ENCODE measurements at regions not wholly inside any gene's neighbourhood (a gene's known extent, or its start where the extent isn't known, plus 50 kb on each side); places are given as distances from the start of the nearest gene placed in this dataset.

GRCh38 chr3:174636451-174636850, 222.7 kb upstream of the NAALADL2 start:
- H3K27me3 Mint-ChIP-seq (ENCODE audit: low read depth): no peaks in the 10 kb centered on the region
- H3K4me3 Mint-ChIP-seq (ENCODE audit: unreplicated experiment): no peak overlapping the region
- H3K9me3 Mint-ChIP-seq (ENCODE audit: low read depth): no peaks in the 10 kb centered on the region
- H3K4me1 Mint-ChIP-seq (ENCODE audit: low read depth): no peaks in the 10 kb centered on the region
- no peak for DNase-seq (ENCODE audit: low spot score)
- H3K36me3 Mint-ChIP-seq (ENCODE audit: low read depth): no peaks in the 10 kb centered on the region
- no peak overlapping the region for H3K27ac Mint-ChIP-seq (ENCODE audit: unreplicated experiment)
- TF ChIP-seq CTCF (IDR thresholded peaks at IDR 0.05): no peak

GRCh38 chr3:174639406-174639805, 219.7 kb upstream of the NAALADL2 start:
- no peaks in the 10 kb centered on the region for H3K9me3 Mint-ChIP-seq (ENCODE audit: low read depth)

GRCh38 chr3:174639970-174640369, 219.2 kb upstream of the NAALADL2 start:
- H3K27ac Mint-ChIP-seq (ENCODE audit: unreplicated experiment): no peak overlapping the region
- no peak for TF ChIP-seq CTCF (IDR thresholded peaks at IDR 0.05)
- no peaks in the 10 kb centered on the region for H3K4me1 Mint-ChIP-seq (ENCODE audit: low read depth)
- H3K4me3 Mint-ChIP-seq (ENCODE audit: unreplicated experiment): no peak overlapping the region
- DNase-seq (ENCODE audit: low spot score): no peak
- H3K36me3 Mint-ChIP-seq (ENCODE audit: low read depth): no peaks in the 10 kb centered on the region
- H3K9me3 Mint-ChIP-seq (ENCODE audit: low read depth): no peaks in the 10 kb centered on the region
- H3K27me3 Mint-ChIP-seq (ENCODE audit: low read depth): no peaks in the 10 kb centered on the region

More at GRCh38 chr3:174639406-174639805, 219.7 kb upstream of the NAALADL2 start:
- no peak overlapping the region for H3K4me3 Mint-ChIP-seq (ENCODE audit: unreplicated experiment)
- H3K27me3 Mint-ChIP-seq (ENCODE audit: low read depth): no peaks in the 10 kb centered on the region
- no peak overlapping the region for H3K27ac Mint-ChIP-seq (ENCODE audit: unreplicated experiment)
- TF ChIP-seq CTCF (IDR thresholded peaks at IDR 0.05): no peak
- H3K4me1 Mint-ChIP-seq (ENCODE audit: low read depth): no peaks in the 10 kb centered on the region
- no peaks in the 10 kb centered on the region for H3K36me3 Mint-ChIP-seq (ENCODE audit: low read depth)
- DNase-seq (ENCODE audit: low spot score): no peak

- Mint-ChIP-seq H3K36me3 (ENCODE audit: low read depth) (no peaks in the 10 kb centered on the region), H3K27ac (ENCODE audit: unreplicated experiment) (no peak overlapping the region), H3K9me3 (ENCODE audit: low read depth) (no peaks in the 10 kb centered on the region), H3K27me3 (ENCODE audit: low read depth) (peaks cover 2% of the 10 kb centered on the region), H3K4me1 (ENCODE audit: low read depth) (no peaks in the 10 kb centered on the region), H3K4me3 (ENCODE audit: unreplicated experiment) (no peak overlapping the region)
- no peak for DNase-seq (ENCODE audit: low spot score)
- TF ChIP-seq CTCF (IDR thresholded peaks at IDR 0.05): no peak
Observed at GRCh38 chr3:174640932-174641331, 218.2 kb upstream of the NAALADL2 start.

- TF ChIP-seq CTCF (IDR thresholded peaks at IDR 0.05): no peak
- no peak for DNase-seq (ENCODE audit: low spot score)
- H3K4me1 Mint-ChIP-seq (ENCODE audit: low read depth): no peaks in the 10 kb centered on the region
- no peak overlapping the region for H3K27ac Mint-ChIP-seq (ENCODE audit: unreplicated experiment)
- no peaks in the 10 kb centered on the region for H3K9me3 Mint-ChIP-seq (ENCODE audit: low read depth)
- H3K36me3 Mint-ChIP-seq (ENCODE audit: low read depth): no peaks in the 10 kb centered on the region
- no peak overlapping the region for H3K4me3 Mint-ChIP-seq (ENCODE audit: unreplicated experiment)
- peaks cover 2% of the 10 kb centered on the region for H3K27me3 Mint-ChIP-seq (ENCODE audit: low read depth)
Observed at GRCh38 chr3:174644287-174644686, 214.8 kb upstream of the NAALADL2 start.

All from chondrocyte (in vitro differentiated cells).